NCI-H1092 treated with DMSO at 0.1 percent for 48 hours (cell line): ENCODE measurements at regions not wholly inside any gene's neighbourhood (a gene's known extent, or its start where the extent isn't known, plus 50 kb on each side); places are given as distances from the start of the nearest gene placed in this dataset.
"Not testable (repeated sequence)": the region's sequence is repeated elsewhere in the genome, so short reads cannot be mapped to it uniquely, and the experiment has no call there.

Experiments
- DNase-seq: peaks from one replicate; lab custom pipeline; 2025; lab: John Stamatoyannopoulos, UW

- DNase-seq: not testable (repeated sequence)
Measured at GRCh38 chr1:196002296-196002695, 605.9 kb downstream of the KCNT2 start.

- no peak for DNase-seq
Measured at GRCh38 chr1:196001188-196001587, 607.1 kb downstream of the KCNT2 start.

- DNase-seq: no peak
Measured at GRCh38 chr1:195999022-195999421, 609.2 kb downstream of the KCNT2 start.

- no peak for DNase-seq
Measured at GRCh38 chr1:195981448-195982139, 626.6 kb downstream of the KCNT2 start.

GRCh38 chr1:195979646-195980045 lies 628.6 kb downstream of the KCNT2 start:
- no peak for DNase-seq

GRCh38 chr1:195973311-195973904 lies 634.8 kb downstream of the KCNT2 start:
- DNase-seq: no peak

GRCh38 chr1:195971589-195971988 lies 636.7 kb downstream of the KCNT2 start:
- no peak for DNase-seq

GRCh38 chr1:195970209-195970608 lies 638.0 kb downstream of the KCNT2 start:
- no peak for DNase-seq

- no peak for DNase-seq
Measured at GRCh38 chr1:195965475-195965874, 642.8 kb downstream of the KCNT2 start.

- no peak for DNase-seq
Measured at GRCh38 chr1:195965036-195965435, 643.2 kb downstream of the KCNT2 start.

GRCh38 chr1:195964516-195964915 lies 643.7 kb downstream of the KCNT2 start:
- DNase-seq: no peak

GRCh38 chr1:195962051-195962450 lies 646.2 kb downstream of the KCNT2 start:
- no peak for DNase-seq

- DNase-seq: no peak
Measured at GRCh38 chr1:195960580-195960979, 647.7 kb downstream of the KCNT2 start.

GRCh38 chr1:195958131-195958530 lies 650.1 kb downstream of the KCNT2 start:
- DNase-seq: no peak

- no peak for DNase-seq
Measured at GRCh38 chr1:195956845-195957244, 651.4 kb downstream of the KCNT2 start.

- DNase-seq: no peak
Measured at GRCh38 chr1:195954848-195955247, 653.4 kb downstream of the KCNT2 start.

GRCh38 chr1:195951313-195951712 lies 656.9 kb downstream of the KCNT2 start:
- DNase-seq: no peak

- no peak for DNase-seq
Measured at GRCh38 chr1:195948123-195948895, 659.9 kb downstream of the KCNT2 start.

- no peak for DNase-seq
Measured at GRCh38 chr1:195946500-195946899, 661.7 kb downstream of the KCNT2 start.

GRCh38 chr1:195941795-195942194 lies 666.4 kb downstream of the KCNT2 start:
- no peak for DNase-seq

GRCh38 chr1:195941314-195941713 lies 666.9 kb downstream of the KCNT2 start:
- no peak for DNase-seq

GRCh38 chr1:195939844-195940243 lies 668.4 kb downstream of the KCNT2 start:
- no peak for DNase-seq
